GM18873 (cell line): ENCODE measurements at regions not wholly inside any gene's neighbourhood (a gene's known extent, or its start where the extent isn't known, plus 50 kb on each side); places are given as distances from the start of the nearest gene placed in this dataset.

Experiments
- ATAC-seq: cut with Tn5 transposase; IDR thresholded peaks from one replicate; pipeline ENCODE4 v1.9.1; 2021; ENCODE audit warnings: mild to moderate bottlenecking, moderate library complexity, moderate number of reproducible peaks; ENCODE audit not compliant: unreplicated experiment, low FRiP score

DNA sequence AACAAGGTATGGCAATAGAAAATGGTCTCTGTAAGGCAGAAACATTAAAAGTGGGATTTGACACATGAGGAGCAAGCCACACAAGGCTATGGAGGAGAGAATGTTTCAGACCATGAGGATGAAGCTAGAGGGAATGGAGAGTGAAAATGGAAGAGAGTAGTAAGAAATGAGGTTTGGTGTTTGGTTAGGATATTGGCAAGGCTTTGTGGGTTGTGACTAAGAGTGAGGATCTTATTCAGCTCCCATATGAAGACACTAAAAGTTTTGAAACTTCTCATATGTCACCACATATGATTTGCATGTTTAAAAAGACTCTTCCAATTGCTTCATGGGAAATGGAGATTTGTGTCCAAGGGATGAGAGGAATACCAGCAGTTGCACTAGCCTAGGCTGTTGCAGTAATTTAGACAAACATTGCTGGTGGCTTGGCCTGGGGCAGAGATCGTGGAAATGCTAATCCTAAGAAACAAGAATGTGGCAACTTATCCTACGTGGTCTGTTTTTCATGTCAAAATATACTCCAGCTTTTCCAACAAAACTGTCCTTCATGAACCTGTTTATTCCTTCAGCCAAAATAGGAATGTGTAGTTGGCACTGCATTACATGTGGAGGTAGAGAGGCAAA, 749.0 kb downstream of the PDCD6IP start:
- ATAC-seq, result no peak

DNA sequence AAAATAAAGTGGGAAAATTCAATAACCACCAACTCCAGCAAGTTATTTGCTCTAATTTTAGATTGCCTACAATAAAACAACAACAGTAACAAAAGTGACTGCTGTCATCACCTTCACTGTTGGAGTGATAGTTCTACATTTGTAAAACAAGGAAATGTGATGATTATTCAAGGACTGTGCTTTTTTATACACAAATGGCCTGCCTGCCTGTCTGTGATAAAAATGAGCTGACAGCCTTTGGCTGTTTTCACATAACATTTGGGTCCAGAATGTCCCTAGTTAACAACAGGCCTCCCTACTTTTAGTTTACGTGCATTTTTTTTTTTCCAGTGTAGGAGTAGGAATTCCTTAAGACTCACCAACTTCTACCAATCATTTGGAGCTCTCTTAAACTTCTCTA, 768.8 kb downstream of the PDCD6IP start:
- ATAC-seq, result no peak

DNA sequence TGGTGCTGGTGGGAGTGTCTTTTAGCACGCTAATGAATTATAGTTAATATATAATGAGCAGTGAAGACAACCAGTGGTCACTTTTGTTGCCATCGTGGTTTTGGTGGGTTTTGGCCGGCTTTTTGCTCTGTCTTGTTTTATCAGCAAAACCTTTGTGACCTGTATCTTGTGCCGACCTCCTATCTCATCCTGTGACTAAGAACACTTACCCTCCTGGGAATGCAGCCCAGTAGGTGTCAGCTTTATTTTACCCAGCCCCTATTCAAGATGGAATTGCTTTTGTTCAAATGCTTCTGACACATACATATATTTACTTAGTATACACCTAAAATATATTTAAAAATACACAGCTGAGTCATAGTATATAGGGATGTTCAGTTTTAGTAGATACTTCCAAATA, 770.3 kb downstream of the PDCD6IP start:
- ATAC-seq, result no peak

DNA sequence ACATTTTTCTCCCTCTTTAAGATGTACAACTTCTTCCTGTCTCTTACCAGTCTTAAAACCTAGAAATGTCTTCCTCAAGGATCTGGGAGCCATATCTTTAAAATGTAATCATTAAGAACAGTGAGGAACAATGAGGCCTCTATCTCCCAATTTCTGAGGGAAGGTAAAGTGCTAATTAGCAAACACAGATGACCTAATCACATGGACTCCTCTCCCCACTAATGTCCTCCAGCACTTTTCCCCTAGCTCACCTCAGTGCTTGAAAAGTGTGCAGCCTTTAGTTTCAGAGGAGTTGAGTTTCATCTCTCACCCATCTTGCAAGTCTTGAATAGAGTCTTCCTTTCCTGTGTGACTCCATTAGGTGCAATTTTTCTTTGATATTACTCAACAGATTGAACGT, 771.0 kb downstream of the PDCD6IP start:
- ATAC-seq, result no peak

GRCh38 chr3:34570916-34571705, 772.7 kb downstream of the PDCD6IP start:
- ATAC-seq, result no peak

GRCh38 chr3:34571714-34572113, 773.3 kb downstream of the PDCD6IP start:
- no peak for ATAC-seq

- no peak for ATAC-seq
Observed at GRCh38 chr3:34575776-34576175, 777.3 kb downstream of the PDCD6IP start.

DNA sequence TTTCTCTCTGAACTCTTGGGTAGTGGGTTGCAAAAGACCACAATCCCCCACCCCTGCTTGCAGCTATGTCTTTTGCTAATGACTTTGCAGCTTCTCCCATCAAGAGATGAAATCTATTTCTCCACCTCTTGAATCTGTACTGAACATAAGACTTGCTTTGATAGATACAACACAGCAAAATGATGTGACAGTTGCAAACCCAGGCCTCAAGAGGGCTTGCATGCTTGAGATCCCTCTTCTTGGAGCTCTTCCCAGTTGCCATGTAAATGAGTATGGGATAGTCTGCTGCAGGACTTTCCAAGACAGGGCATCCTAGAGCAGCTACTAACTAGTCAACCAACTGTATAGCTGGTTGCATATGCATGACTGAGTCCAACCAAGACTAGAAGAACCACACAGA, 783.6 kb downstream of the PDCD6IP start:
- no peak for ATAC-seq

DNA sequence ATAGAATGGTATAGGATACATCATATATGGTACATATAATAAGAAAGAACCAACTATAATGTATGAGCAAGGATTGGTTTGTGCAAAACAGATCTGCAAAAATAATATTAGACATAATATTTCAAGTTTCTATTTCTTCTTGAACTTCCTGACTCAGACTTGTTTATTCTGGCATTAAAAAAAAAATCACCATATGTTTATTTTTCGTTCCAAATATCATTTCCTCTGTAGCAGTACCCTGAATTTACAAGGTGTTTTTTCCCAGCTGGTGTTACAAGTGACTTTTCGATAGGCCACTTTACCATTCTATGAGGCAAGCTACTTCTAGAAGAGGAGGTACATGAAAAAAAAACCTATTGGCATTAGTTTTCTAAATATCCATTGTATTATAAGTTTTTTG, 785.0 kb downstream of the PDCD6IP start:
- no peak for ATAC-seq

- no peak for ATAC-seq
Observed at GRCh38 chr3:34584971-34585370, 786.5 kb downstream of the PDCD6IP start.

DNA sequence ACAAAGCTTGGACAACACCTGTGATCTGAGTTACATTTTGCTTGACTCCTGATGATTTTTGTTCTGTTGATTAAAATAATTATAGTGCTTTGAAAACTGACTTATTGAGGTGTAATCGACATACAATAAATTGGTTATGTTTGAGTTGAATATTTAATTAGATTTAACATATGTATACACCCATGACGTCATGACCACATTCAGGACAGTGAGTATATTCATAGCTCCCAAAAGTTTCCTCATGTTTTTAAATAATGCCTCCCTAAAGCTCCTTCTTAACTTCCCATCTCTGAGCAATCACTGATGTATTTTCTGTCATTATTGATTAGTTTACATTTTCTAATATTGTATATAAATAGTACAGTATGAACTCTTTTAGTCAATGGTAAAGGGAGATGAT, 801.2 kb downstream of the PDCD6IP start:
- ATAC-seq, result no peak

DNA sequence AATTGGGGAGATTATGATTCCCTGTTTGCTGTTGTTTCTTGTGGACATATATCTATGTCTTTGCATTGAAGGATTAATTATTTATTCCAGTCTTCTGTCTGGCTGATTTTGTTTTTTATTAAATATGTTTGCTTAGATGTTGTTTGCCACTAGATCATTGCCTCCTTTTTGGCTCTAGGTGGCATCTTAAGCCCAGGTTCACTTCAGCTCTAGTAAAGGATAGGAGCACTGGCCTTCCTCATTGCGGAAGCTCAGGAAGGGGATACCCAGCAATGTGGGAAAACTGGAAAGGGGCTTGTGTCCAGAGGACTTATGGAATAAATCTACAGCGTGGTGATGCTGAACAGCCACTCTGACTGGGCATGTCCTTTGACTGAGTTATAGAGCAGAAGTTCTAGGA, 821.6 kb downstream of the PDCD6IP start:
- no peak for ATAC-seq

DNA sequence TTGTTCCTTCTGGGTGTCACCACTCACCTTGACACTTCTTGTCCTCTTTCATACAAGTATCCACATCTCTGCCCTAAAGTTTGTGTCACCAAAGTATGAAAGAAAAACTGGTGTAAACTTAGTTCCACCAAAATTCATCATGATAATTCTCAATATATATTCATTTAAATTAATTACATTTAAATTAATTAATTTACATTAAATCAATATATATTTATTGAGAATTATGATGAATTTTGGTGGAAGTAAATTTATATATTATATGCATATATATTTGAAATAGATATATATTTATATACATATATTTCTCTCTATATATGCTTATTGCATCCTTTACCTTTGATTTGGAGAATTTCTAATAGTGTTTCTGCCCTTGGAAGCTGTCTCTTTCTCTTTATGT, 828.3 kb downstream of the PDCD6IP start:
- no peak for ATAC-seq

DNA sequence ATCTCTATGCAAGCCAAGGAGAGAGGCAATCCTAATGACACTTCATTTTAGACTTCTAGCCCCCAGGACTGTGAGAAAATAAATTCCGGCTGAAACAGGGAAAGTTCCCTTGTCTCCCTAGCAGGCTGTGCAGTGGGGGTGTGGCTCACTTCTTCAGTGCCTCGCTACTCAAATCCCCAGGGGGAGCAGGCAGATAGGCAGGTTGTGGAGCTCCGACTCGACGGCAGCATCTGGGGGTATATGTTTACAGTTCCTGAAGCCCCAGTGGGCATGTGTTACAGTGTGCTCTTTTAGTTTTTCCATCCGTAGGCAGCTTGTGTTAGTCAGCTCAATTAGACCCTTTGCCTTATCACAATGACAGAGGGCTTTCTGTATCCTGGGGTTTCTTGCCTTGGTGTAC, 836.5 kb downstream of the PDCD6IP start:
- ATAC-seq, result no peak

DNA sequence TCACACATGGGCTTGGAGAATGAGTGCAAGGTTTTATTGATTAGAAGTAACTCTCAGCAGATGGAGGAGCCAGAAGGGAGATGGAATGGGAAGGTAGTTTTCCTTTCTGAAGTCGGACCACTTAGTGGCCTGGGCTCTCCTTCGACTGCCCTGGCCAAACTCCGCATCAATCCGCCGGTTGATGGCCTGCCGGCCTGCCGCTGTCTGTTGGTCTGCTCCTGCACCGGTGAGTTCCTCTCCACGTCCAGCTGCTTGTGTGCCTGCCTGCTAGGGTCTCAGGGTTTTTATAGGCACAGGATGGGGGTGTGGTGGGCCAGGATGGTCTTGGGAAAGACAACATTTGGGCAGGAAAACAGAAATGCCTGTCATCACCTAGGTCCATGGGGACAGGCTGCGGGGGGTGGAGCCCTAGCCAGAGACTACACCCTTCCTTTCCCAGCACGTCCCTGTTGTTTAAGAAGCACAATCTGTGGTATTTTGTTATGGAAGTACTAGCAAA, 837.0 kb downstream of the PDCD6IP start:
- no peak for ATAC-seq

DNA sequence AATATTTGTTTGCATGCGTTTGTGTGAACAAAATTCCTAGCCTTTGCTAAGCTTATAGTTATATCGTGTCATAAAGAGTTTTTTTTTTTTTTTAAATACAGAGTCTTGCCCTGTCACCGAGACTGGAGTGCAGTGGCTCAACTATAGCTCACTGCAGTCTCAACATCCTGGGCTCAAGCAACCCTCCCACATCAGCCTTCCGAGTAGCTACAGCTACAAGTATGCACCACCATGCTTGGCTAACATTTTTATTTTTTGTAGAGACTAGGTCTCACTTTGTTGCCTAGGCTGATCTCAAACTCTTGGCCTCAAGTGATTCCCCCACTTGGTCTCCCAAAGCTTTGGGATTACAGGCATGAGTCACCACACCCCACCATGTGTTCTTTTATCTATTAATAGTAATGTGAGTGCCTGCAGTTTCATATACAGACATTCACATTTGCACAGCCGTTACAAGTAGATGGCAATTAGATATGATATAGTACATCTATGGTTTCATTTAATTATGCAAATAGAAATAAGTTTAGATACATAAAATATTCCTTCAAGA, 848.6 kb downstream of the PDCD6IP start:
- no peak for ATAC-seq

GRCh38 chr3:34650131-34650530, 851.7 kb downstream of the PDCD6IP start:
- ATAC-seq, result no peak

DNA sequence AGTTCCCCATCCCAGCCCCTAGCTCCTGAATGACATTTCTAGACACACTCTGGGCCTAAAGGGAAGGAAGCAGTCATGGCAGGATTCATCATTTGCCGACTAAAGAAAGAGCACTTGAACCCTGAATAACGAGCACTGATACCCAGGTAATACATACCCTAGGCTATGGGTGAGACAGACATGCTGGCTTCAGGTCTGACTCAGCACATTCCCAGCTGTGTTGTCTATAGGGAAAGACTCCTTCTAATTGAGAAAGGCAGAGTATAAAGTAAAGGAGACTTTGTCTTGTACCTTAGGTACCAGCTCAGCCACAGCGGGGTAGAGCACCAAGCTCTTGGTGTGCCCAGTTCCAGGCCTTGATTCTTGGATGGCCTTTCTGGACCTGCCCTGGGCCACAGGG, 870.5 kb downstream of the PDCD6IP start:
- ATAC-seq, result no peak

DNA sequence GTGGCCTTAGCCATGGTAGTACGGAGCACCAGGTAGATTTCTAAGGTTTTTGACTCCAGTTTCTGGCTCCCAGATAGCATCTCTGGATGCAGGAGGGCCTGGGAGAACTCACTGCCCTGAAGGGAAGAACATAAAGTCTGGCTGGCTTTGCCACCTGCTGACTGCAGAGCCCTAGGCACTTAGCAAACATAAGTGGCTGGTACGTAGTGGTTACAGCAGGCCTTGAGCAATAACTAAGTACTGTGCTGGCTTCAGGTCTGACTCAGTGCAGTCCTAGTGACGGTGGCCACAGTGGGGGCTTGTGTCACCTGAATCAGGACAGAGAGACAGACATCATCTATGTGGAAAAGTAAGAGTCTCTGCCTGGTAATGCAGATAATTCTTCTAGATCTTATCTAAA, 871.1 kb downstream of the PDCD6IP start:
- ATAC-seq, result no peak

- no peak for ATAC-seq
Observed at GRCh38 chr3:34675383-34676120, 877.1 kb downstream of the PDCD6IP start.

GRCh38 chr3:34676436-34676835, 878.0 kb downstream of the PDCD6IP start:
- ATAC-seq, result no peak
